ENCODE measurements at regions not wholly inside any gene's neighbourhood (a gene's known extent, or its start where the extent isn't known, plus 50 kb on each side); places are given as distances from the start of the nearest gene placed in this dataset.
"Not testable (repeated sequence)": the region's sequence is repeated elsewhere in the genome, so short reads cannot be mapped to it uniquely, and the experiment has no call there.

GRCh38 chr1:234809854-234810245 is 199.9 kb upstream of the IRF2BP2 start:
- not testable (repeated sequence) for H3K36me3 ChIP-seq (ENCODE audit: control insufficient read depth in 1 of 2, insufficient read depth in 2 of 2, low read length in 2 of 2); H3K9ac ChIP-seq (ENCODE audit: low read depth in 1 of 2, low read length in 2 of 2); H3K27ac ChIP-seq (ENCODE audit: low read depth, low read length); H3K27me3 ChIP-seq (ENCODE audit: control insufficient read depth in 1 of 2, insufficient read depth in 2 of 2, low read length in 2 of 2); H3K4me1 ChIP-seq (ENCODE audit: control insufficient read depth in 1 of 2, insufficient read depth in 2 of 2, low read length in 2 of 2); H3K4me3 ChIP-seq (ENCODE audit: low read depth in 1 of 2, low read length in 2 of 2); H3K9me3 ChIP-seq (ENCODE audit: control insufficient read depth in 1 of 2, low read length in 2 of 2)

GRCh38 chr1:234808943-234809853 is 199.2 kb upstream of the IRF2BP2 start:
- H3K27me3 ChIP-seq (ENCODE audit: control insufficient read depth in 1 of 2, insufficient read depth in 2 of 2, low read length in 2 of 2); H3K4me3 ChIP-seq (ENCODE audit: low read depth in 1 of 2, low read length in 2 of 2); H3K9ac ChIP-seq (ENCODE audit: low read depth in 1 of 2, low read length in 2 of 2); H3K9me3 ChIP-seq (ENCODE audit: control insufficient read depth in 1 of 2, low read length in 2 of 2); H3K27ac ChIP-seq (ENCODE audit: low read depth, low read length); H3K36me3 ChIP-seq (ENCODE audit: control insufficient read depth in 1 of 2, insufficient read depth in 2 of 2, low read length in 2 of 2); H3K4me1 ChIP-seq (ENCODE audit: control insufficient read depth in 1 of 2, insufficient read depth in 2 of 2, low read length in 2 of 2): not testable (repeated sequence)

GRCh38 chr1:234808459-234808858 is 198.5 kb upstream of the IRF2BP2 start:
- H3K9me3 ChIP-seq (ENCODE audit: control insufficient read depth in 1 of 2, low read length in 2 of 2); H3K27me3 ChIP-seq (ENCODE audit: control insufficient read depth in 1 of 2, insufficient read depth in 2 of 2, low read length in 2 of 2); H3K4me1 ChIP-seq (ENCODE audit: control insufficient read depth in 1 of 2, insufficient read depth in 2 of 2, low read length in 2 of 2); H3K27ac ChIP-seq (ENCODE audit: low read depth, low read length); H3K4me3 ChIP-seq (ENCODE audit: low read depth in 1 of 2, low read length in 2 of 2); H3K36me3 ChIP-seq (ENCODE audit: control insufficient read depth in 1 of 2, insufficient read depth in 2 of 2, low read length in 2 of 2); H3K9ac ChIP-seq (ENCODE audit: low read depth in 1 of 2, low read length in 2 of 2): not testable (repeated sequence)

- not testable (repeated sequence) for H3K4me3 ChIP-seq (ENCODE audit: low read depth in 1 of 2, low read length in 2 of 2); H3K4me1 ChIP-seq (ENCODE audit: control insufficient read depth in 1 of 2, insufficient read depth in 2 of 2, low read length in 2 of 2); H3K9ac ChIP-seq (ENCODE audit: low read depth in 1 of 2, low read length in 2 of 2); H3K27me3 ChIP-seq (ENCODE audit: control insufficient read depth in 1 of 2, insufficient read depth in 2 of 2, low read length in 2 of 2); H3K27ac ChIP-seq (ENCODE audit: low read depth, low read length); H3K36me3 ChIP-seq (ENCODE audit: control insufficient read depth in 1 of 2, insufficient read depth in 2 of 2, low read length in 2 of 2); H3K9me3 ChIP-seq (ENCODE audit: control insufficient read depth in 1 of 2, low read length in 2 of 2)
These were observed 197.7 kb upstream of the IRF2BP2 start for GRCh38 chr1:234807705-234808104.

GRCh38 chr1:234802586-234802985 is 192.6 kb upstream of the IRF2BP2 start:
- H3K9ac ChIP-seq (ENCODE audit: low read depth in 1 of 2, low read length in 2 of 2); H3K4me3 ChIP-seq (ENCODE audit: low read depth in 1 of 2, low read length in 2 of 2); H3K36me3 ChIP-seq (ENCODE audit: control insufficient read depth in 1 of 2, insufficient read depth in 2 of 2, low read length in 2 of 2); H3K27ac ChIP-seq (ENCODE audit: low read depth, low read length); H3K4me1 ChIP-seq (ENCODE audit: control insufficient read depth in 1 of 2, insufficient read depth in 2 of 2, low read length in 2 of 2); H3K27me3 ChIP-seq (ENCODE audit: control insufficient read depth in 1 of 2, insufficient read depth in 2 of 2, low read length in 2 of 2); H3K9me3 ChIP-seq (ENCODE audit: control insufficient read depth in 1 of 2, low read length in 2 of 2): not testable (repeated sequence)

- not testable (repeated sequence) for H3K27ac ChIP-seq (ENCODE audit: low read depth, low read length); H3K27me3 ChIP-seq (ENCODE audit: control insufficient read depth in 1 of 2, insufficient read depth in 2 of 2, low read length in 2 of 2); H3K9me3 ChIP-seq (ENCODE audit: control insufficient read depth in 1 of 2, low read length in 2 of 2); H3K4me3 ChIP-seq (ENCODE audit: low read depth in 1 of 2, low read length in 2 of 2); H3K36me3 ChIP-seq (ENCODE audit: control insufficient read depth in 1 of 2, insufficient read depth in 2 of 2, low read length in 2 of 2); H3K4me1 ChIP-seq (ENCODE audit: control insufficient read depth in 1 of 2, insufficient read depth in 2 of 2, low read length in 2 of 2); H3K9ac ChIP-seq (ENCODE audit: low read depth in 1 of 2, low read length in 2 of 2)
These were observed 191.7 kb upstream of the IRF2BP2 start for GRCh38 chr1:234801636-234802035.

GRCh38 chr1:234801147-234801546 is 191.2 kb upstream of the IRF2BP2 start:
- not testable (repeated sequence) for H3K9me3 ChIP-seq (ENCODE audit: control insufficient read depth in 1 of 2, low read length in 2 of 2); H3K9ac ChIP-seq (ENCODE audit: low read depth in 1 of 2, low read length in 2 of 2); H3K27me3 ChIP-seq (ENCODE audit: control insufficient read depth in 1 of 2, insufficient read depth in 2 of 2, low read length in 2 of 2); H3K27ac ChIP-seq (ENCODE audit: low read depth, low read length); H3K4me3 ChIP-seq (ENCODE audit: low read depth in 1 of 2, low read length in 2 of 2); H3K36me3 ChIP-seq (ENCODE audit: control insufficient read depth in 1 of 2, insufficient read depth in 2 of 2, low read length in 2 of 2); H3K4me1 ChIP-seq (ENCODE audit: control insufficient read depth in 1 of 2, insufficient read depth in 2 of 2, low read length in 2 of 2)

- not testable (repeated sequence) for H3K9ac ChIP-seq (ENCODE audit: low read depth in 1 of 2, low read length in 2 of 2); H3K4me1 ChIP-seq (ENCODE audit: control insufficient read depth in 1 of 2, insufficient read depth in 2 of 2, low read length in 2 of 2); H3K4me3 ChIP-seq (ENCODE audit: low read depth in 1 of 2, low read length in 2 of 2); H3K27me3 ChIP-seq (ENCODE audit: control insufficient read depth in 1 of 2, insufficient read depth in 2 of 2, low read length in 2 of 2); H3K9me3 ChIP-seq (ENCODE audit: control insufficient read depth in 1 of 2, low read length in 2 of 2); H3K27ac ChIP-seq (ENCODE audit: low read depth, low read length); H3K36me3 ChIP-seq (ENCODE audit: control insufficient read depth in 1 of 2, insufficient read depth in 2 of 2, low read length in 2 of 2)
These were observed 190.6 kb upstream of the IRF2BP2 start for GRCh38 chr1:234800563-234800962.

GRCh38 chr1:234799021-234799689 is 189.2 kb upstream of the IRF2BP2 start:
- H3K36me3 ChIP-seq (ENCODE audit: control insufficient read depth in 1 of 2, insufficient read depth in 2 of 2, low read length in 2 of 2); H3K27ac ChIP-seq (ENCODE audit: low read depth, low read length); H3K9ac ChIP-seq (ENCODE audit: low read depth in 1 of 2, low read length in 2 of 2); H3K27me3 ChIP-seq (ENCODE audit: control insufficient read depth in 1 of 2, insufficient read depth in 2 of 2, low read length in 2 of 2); H3K4me1 ChIP-seq (ENCODE audit: control insufficient read depth in 1 of 2, insufficient read depth in 2 of 2, low read length in 2 of 2); H3K4me3 ChIP-seq (ENCODE audit: low read depth in 1 of 2, low read length in 2 of 2); H3K9me3 ChIP-seq (ENCODE audit: control insufficient read depth in 1 of 2, low read length in 2 of 2): not testable (repeated sequence)

- not testable (repeated sequence) for H3K4me1 ChIP-seq (ENCODE audit: control insufficient read depth in 1 of 2, insufficient read depth in 2 of 2, low read length in 2 of 2); H3K9me3 ChIP-seq (ENCODE audit: control insufficient read depth in 1 of 2, low read length in 2 of 2); H3K36me3 ChIP-seq (ENCODE audit: control insufficient read depth in 1 of 2, insufficient read depth in 2 of 2, low read length in 2 of 2); H3K4me3 ChIP-seq (ENCODE audit: low read depth in 1 of 2, low read length in 2 of 2); H3K27ac ChIP-seq (ENCODE audit: low read depth, low read length); H3K9ac ChIP-seq (ENCODE audit: low read depth in 1 of 2, low read length in 2 of 2); H3K27me3 ChIP-seq (ENCODE audit: control insufficient read depth in 1 of 2, insufficient read depth in 2 of 2, low read length in 2 of 2)
These were observed 187.2 kb upstream of the IRF2BP2 start for GRCh38 chr1:234797216-234797615.

Data from duodenal mucosa (tissue), 2 donors.